COLO829 (cell line): ENCODE measurements at regions not wholly inside any gene's neighbourhood (a gene's known extent, or its start where the extent isn't known, plus 50 kb on each side); places are given as distances from the start of the nearest gene placed in this dataset.

ENCODE experiments used
- DNase-seq: peaks from one replicate; pipeline ENCODE4 v3.0.0; 2012; ENCODE audit warnings: low spot score

- no peak for DNase-seq
These were observed 201.0 kb upstream of the ZNF536 start for GRCh38 chr19:30171138-30171635.

GRCh38 chr19:30171795-30172612, 200.2 kb upstream of the ZNF536 start:
- DNase-seq = no peak

- DNase-seq = no peak
These were observed 199.5 kb upstream of the ZNF536 start for GRCh38 chr19:30172613-30173242.

- no peak for DNase-seq
These were observed 198.4 kb upstream of the ZNF536 start for GRCh38 chr19:30173593-30174356.

- no peak for DNase-seq
These were observed 197.9 kb upstream of the ZNF536 start for GRCh38 chr19:30174357-30174645.

- DNase-seq = no peak
These were observed 197.4 kb upstream of the ZNF536 start for GRCh38 chr19:30174791-30175190.

GRCh38 chr19:30175987-30176386, 196.2 kb upstream of the ZNF536 start:
- DNase-seq = no peak

- DNase-seq = no peak
These were observed 193.3 kb upstream of the ZNF536 start for GRCh38 chr19:30178721-30179402.

- DNase-seq = no peak
These were observed 191.5 kb upstream of the ZNF536 start for GRCh38 chr19:30180691-30181090.

- no peak for DNase-seq
These were observed 188.2 kb upstream of the ZNF536 start for GRCh38 chr19:30183807-30184490.

- DNase-seq = no peak
These were observed 170.1 kb upstream of the ZNF536 start for GRCh38 chr19:30202060-30202600.

- no peak for DNase-seq
These were observed 167.5 kb upstream of the ZNF536 start for GRCh38 chr19:30204721-30205120.

GRCh38 chr19:30206187-30206586, 166.0 kb upstream of the ZNF536 start:
- DNase-seq = no peak

- DNase-seq = no peak
These were observed 164.8 kb upstream of the ZNF536 start for GRCh38 chr19:30207357-30207756.

GRCh38 chr19:30208436-30209060, 163.6 kb upstream of the ZNF536 start:
- no peak for DNase-seq

GRCh38 chr19:30209617-30210600, 162.3 kb upstream of the ZNF536 start:
- no peak for DNase-seq

GRCh38 chr19:30212574-30212973, 159.6 kb upstream of the ZNF536 start:
- DNase-seq = no peak

- no peak for DNase-seq
These were observed 157.5 kb upstream of the ZNF536 start for GRCh38 chr19:30214651-30215051.

- no peak for DNase-seq
These were observed 156.9 kb upstream of the ZNF536 start for GRCh38 chr19:30215248-30215647.

GRCh38 chr19:30216453-30216852, 155.7 kb upstream of the ZNF536 start:
- DNase-seq = no peak
